K562 (cell line): ENCODE measurements at regions not wholly inside any gene's neighbourhood (a gene's known extent, or its start where the extent isn't known, plus 50 kb on each side); places are given as distances from the start of the nearest gene placed in this dataset.

Source experiments
- ATAC-seq: fragments of 200-7000 bp; cut with Tn5 transposase; 3 replicates; pipeline ENCODE4 v1.9.1; 2020; ENCODE audit warnings: moderate library complexity
- BruUV-seq: library from RNA; stranded (reverse); fragments of 400-500 nt; replicated peaks from 2 replicates; lab custom pipeline; 2021; lab: Mats Ljungman, UMichigan
- CTCF ChIA-PET: fragments of 300-600 bp; formaldehyde crosslinking; extraction: SDS; loops from one replicate; lab custom pipeline; 2021; ENCODE audit warnings: low intra/inter-chr PET ratio; lab: Yijun Ruan, JAX
- POLR2A ChIA-PET: fragments of 300-600, 350-650 bp; sonication (Branson Sonifier 250); formaldehyde crosslinking; extraction: SDS; loops from one replicate; lab custom pipeline; 2021; ENCODE audit warnings: antibody characterized with exemption, inconsistent platforms; lab: Yijun Ruan, JAX
- DNase-seq, 4 experiments: peaks; one replicate each; pipeline versions ENCODE4 v3.0.0 to v3.0.0-alpha.2; 2011 to 2018; ENCODE audit warnings: low spot score in 3 of 4, mixed read lengths in 3 of 4; ENCODE audit errors: extremely low read depth in 1 of 4
- FAIRE-seq: peaks from 2 replicates; lab custom pipeline; 2011; peaks lifted over from hg19 to GRCh38; lab: Jason Lieb, UNC
- H2AFZ ChIP-seq: 2 replicates; pipeline ENCODE4 v1.6.0; 2011; ENCODE audit warnings: low read depth, low read length, control low read depth, inconsistent platforms
- H3K27ac ChIP-seq: fragments of 200-600 bp; 3 replicates; pipeline ENCODE4 v1.8.0; 2011; ENCODE audit warnings: low read depth, mild to moderate bottlenecking, control low read depth, inconsistent platforms, low read length, moderate library complexity, mixed read lengths; ENCODE audit errors: extremely low read depth
- H3K27me3 ChIP-seq, 2 experiments: fragments of 300-600 bp in 1 of 2; 2 replicates in 1 of 2; 3 replicates in 1 of 2; pipeline versions ENCODE4 v1.6.0 to v1.8.0; 2011; ENCODE audit warnings: inconsistent platforms in 2 of 2, low read length in 2 of 2, mild to moderate bottlenecking in 1 of 2, mixed read lengths in 1 of 2, moderate library complexity in 1 of 2; ENCODE audit not compliant: control insufficient read depth in 2 of 2, insufficient read depth in 2 of 2
- H3K36me3 ChIP-seq: fragments of 300-600 bp; 3 replicates; pipeline ENCODE4 v1.8.0; 2011; ENCODE audit warnings: mild to moderate bottlenecking, low read length, inconsistent platforms; ENCODE audit not compliant: control insufficient read depth, insufficient read depth
- H3K4me1 ChIP-seq, 2 experiments: fragments of 200-600 bp in 1 of 2; replicated peaks in 1 of 2; 2 replicates in 1 of 2; 3 replicates in 1 of 2; pipeline versions ENCODE4 v1.5.1 to v1.8.0; 2011; ENCODE audit warnings: inconsistent platforms in 2 of 2, low read length in 2 of 2, mild to moderate bottlenecking in 1 of 2, mixed read lengths in 1 of 2, moderate library complexity in 1 of 2; ENCODE audit not compliant: control insufficient read depth in 2 of 2, insufficient read depth in 2 of 2
- H3K4me2 ChIP-seq: 2 replicates; pipeline ENCODE4 v1.6.1; 2011; ENCODE audit warnings: low read length, control low read depth, inconsistent platforms, mixed read lengths; ENCODE audit not compliant: insufficient read depth
- H3K4me3 ChIP-seq: fragments of 200-600 bp; sonication (generic), shearing (Covaris generic); 2 replicates; pipeline ENCODE4 v1.5.1; 2016; ENCODE audit warnings: control low read depth, inconsistent platforms
- H3K79me2 ChIP-seq: fragments of 200-600 bp; 3 replicates; pipeline ENCODE4 v1.8.0; 2011; ENCODE audit warnings: low read length, inconsistent platforms; ENCODE audit not compliant: control insufficient read depth, insufficient read depth
- H3K9ac ChIP-seq, 2 experiments: 2 replicates each; pipeline versions ENCODE4 v1.6.0 to v1.6.1; 2011; ENCODE audit warnings: low read depth in 2 of 2, low read length in 2 of 2, control low read depth in 1 of 2, inconsistent platforms in 1 of 2, mild to moderate bottlenecking in 1 of 2, mixed read lengths in 1 of 2; ENCODE audit not compliant: insufficient read depth in 1 of 2
- H3K9me1 ChIP-seq: one replicate; pipeline ENCODE4 v1.6.0; 2011; ENCODE audit warnings: inconsistent platforms, mild to moderate bottlenecking, low read length, moderate library complexity; ENCODE audit not compliant: control insufficient read depth, insufficient read depth
- H3K9me3 ChIP-seq: replicated peaks from 2 replicates; pipeline ENCODE4 v1.5.1; 2011; ENCODE audit warnings: low read depth, low read length, inconsistent platforms; ENCODE audit not compliant: control insufficient read depth, insufficient read depth
- H4K20me1 ChIP-seq: replicated peaks from 2 replicates; pipeline ENCODE4 v1.6.1; 2011; ENCODE audit warnings: low read length, inconsistent platforms, mixed read lengths; ENCODE audit not compliant: control insufficient read depth, insufficient read depth
- BCOR ChIP-seq: fragments of 450-650 bp; IDR thresholded peaks from 2 replicates; pipeline ENCODE4 v1.6.1; 2016
- ELF2 ChIP-seq: fragments of 250-450 bp; sonication (Bioruptor Pico); IDR thresholded peaks from 2 replicates; pipeline ENCODE4 v1.5.0; 2021; ENCODE audit warnings: mild to moderate bottlenecking
- ESRRB ChIP-seq: fragments of 250-450 bp; sonication (Bioruptor Pico); IDR thresholded peaks from 2 replicates; pipeline ENCODE4 v1.5.0; 2020; ENCODE audit warnings: mild to moderate bottlenecking, moderate library complexity, borderline replicate concordance
- ETV1 ChIP-seq: fragments of 450-650 bp; conservative IDR thresholded peaks from 2 replicates; pipeline ENCODE4 v1.6.1; 2016; ENCODE audit warnings: missing genetic modification characterization, control low read depth, low read depth, missing compliant biosample characterization
- HDAC1 ChIP-seq, 2 experiments: fragments of 450-650 bp; IDR thresholded peaks; 2 replicates each; pipeline ENCODE4 v1.6.1; 2016 to 2017; ENCODE audit warnings: inconsistent platforms in 1 of 2, mild to moderate bottlenecking in 1 of 2, moderate library complexity in 1 of 2
- HINFP ChIP-seq: fragments of 450-650 bp; conservative IDR thresholded peaks from 2 replicates; pipeline ENCODE4 v1.6.1; 2016; ENCODE audit warnings: missing genetic modification characterization, low read depth, mild to moderate bottlenecking, control low read depth, missing compliant biosample characterization
- MEF2A ChIP-seq: IDR thresholded peaks from 2 replicates; pipeline ENCODE4 v1.6.1; 2011; ENCODE audit warnings: low read depth, mild to moderate bottlenecking, low read length, moderate library complexity; ENCODE audit not compliant: control insufficient read depth
- MTA2 ChIP-seq: fragments of 450-650 bp; IDR thresholded peaks from 2 replicates; pipeline ENCODE4 v1.6.1; 2016; ENCODE audit warnings: low read depth
- MTF1 ChIP-seq: fragments of 250-450 bp; sonication (Bioruptor Pico); IDR thresholded peaks from 2 replicates; pipeline ENCODE4 v1.9.0; 2021; ENCODE audit warnings: moderate library complexity, mild to moderate bottlenecking, inconsistent platforms, borderline replicate concordance
- NFRKB ChIP-seq: fragments of 450-650 bp; IDR thresholded peaks from 2 replicates; pipeline ENCODE4 v1.6.1; 2016; ENCODE audit warnings: low read depth
- PYGO2 ChIP-seq: fragments of 450-650 bp; IDR thresholded peaks from 2 replicates; pipeline ENCODE4 v1.6.1; 2016; ENCODE audit warnings: mild to moderate bottlenecking, missing genetic modification characterization, moderate library complexity, missing compliant biosample characterization
- RBBP5 ChIP-seq: fragments of 200-600 bp; sonication (generic); IDR thresholded peaks from 2 replicates; pipeline ENCODE4 v1.6.1; 2012; ENCODE audit warnings: borderline replicate concordance, mild to moderate bottlenecking, low read length, control low read depth, inconsistent platforms; ENCODE audit not compliant: insufficient read depth, poor library complexity, severe bottlenecking
- RBM14 ChIP-seq: fragments of 200-400 bp; formaldehyde crosslinking; IDR thresholded peaks from 2 replicates; pipeline ENCODE4 v1.6.1; 2018; ENCODE audit warnings: low read depth, mild to moderate bottlenecking, low read length, moderate library complexity, borderline replicate concordance; ENCODE audit not compliant: insufficient read depth
- RBM22 ChIP-seq: fragments of 200-400 bp; formaldehyde crosslinking; IDR thresholded peaks from 2 replicates; pipeline ENCODE4 v1.6.1; 2018; ENCODE audit warnings: low read length, low read depth; ENCODE audit not compliant: poor library complexity, severe bottlenecking
- RBM25 ChIP-seq: fragments of 200-400 bp; formaldehyde crosslinking; IDR thresholded peaks from 2 replicates; pipeline ENCODE4 v1.6.1; 2018; ENCODE audit warnings: low read length, low read depth, moderate library complexity; ENCODE audit not compliant: severe bottlenecking
- SFPQ ChIP-seq: fragments of 200-400 bp; formaldehyde crosslinking; IDR thresholded peaks from 2 replicates; pipeline ENCODE4 v1.6.1; 2017; ENCODE audit warnings: mild to moderate bottlenecking, low read depth, low read length, moderate library complexity
- SMC3 ChIP-seq: conservative IDR thresholded peaks from 2 replicates; pipeline ENCODE4 v1.6.1; 2011; ENCODE audit warnings: low read depth, low read length, improper control_type of control experiment; ENCODE audit not compliant: insufficient read depth
- ZNF668 ChIP-seq: fragments of 250-450 bp; sonication (Bioruptor Pico); IDR thresholded peaks from 2 replicates; pipeline ENCODE4 v1.8.0; 2022; ENCODE audit warnings: mild to moderate bottlenecking, inconsistent platforms
- WGBS: fragments of 100-300 bp; shearing (Covaris generic); methylation state at CpG from one replicate; pipeline ENCODE4 v1.1.6; 2016; ENCODE audit warnings: low coverage, mixed read lengths; ENCODE audit not compliant: insufficient coverage; ENCODE audit errors: missing lambda C conversion rate; 5-methylcytosine and 5-hydroxymethylcytosine counted together
- in situ Hi-C: fragments of 300-500 bp; cut with MboI; formaldehyde crosslinking; loops from 4 replicates; pipeline ENCODE4 v1.15.0; 2018; ENCODE audit warnings: inconsistent platforms, mixed read lengths
- intact Hi-C: fragments of 100-400 bp; cut with micrococcal nuclease; formaldehyde crosslinking; loops from 2 replicates; pipeline ENCODE4 v1.14.2; 2022

DNA sequence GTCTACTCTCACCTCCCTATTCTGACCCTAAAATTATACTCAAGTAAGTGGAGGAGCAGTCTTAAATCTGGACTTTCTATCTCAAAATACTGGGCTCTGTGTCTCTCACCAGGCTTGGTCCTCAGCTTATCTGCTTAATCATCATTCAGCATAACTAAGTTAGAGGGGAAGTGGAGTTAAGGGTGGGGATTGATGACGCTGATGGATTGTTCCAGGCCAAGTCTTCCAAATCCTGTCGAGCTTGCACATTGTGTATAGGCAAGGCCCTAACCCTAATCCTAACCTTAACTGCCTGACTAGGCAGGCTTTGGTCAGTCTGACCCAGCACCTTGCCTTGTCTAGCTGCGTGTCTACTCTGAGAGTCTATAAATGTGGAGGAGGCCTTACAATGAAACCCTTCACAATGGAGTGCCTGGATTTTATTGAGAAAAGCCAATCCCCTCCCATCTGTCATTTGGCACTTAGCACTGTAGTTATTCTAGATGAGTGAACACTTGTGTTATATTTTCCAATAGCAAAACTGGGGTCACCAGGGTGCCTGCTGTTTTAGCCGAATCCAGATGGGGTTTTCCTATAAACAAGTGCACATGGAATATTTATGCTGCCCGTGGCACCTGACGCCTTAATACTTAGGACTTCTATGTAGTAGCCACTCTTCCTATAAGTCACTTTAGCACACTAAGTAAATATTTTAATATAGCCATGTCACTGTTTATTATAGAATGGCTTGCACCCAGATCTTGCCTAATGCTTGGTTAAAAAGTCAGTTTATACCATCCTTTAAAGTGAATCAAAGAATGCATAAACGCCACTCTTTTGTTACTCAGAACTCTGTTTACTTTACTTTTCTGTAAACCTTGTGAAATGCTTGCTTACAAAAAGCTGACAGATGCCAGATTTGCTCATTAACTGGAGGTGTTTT is 193.2 kb upstream of the MYOCD start (continued):
- TF ChIP-seq SMC3 (no peak), ZNF668 (CRISPR knock-in tag) (no peak)

- Histone ChIP-seq H4K20me1 (no peaks in the 10 kb centered on the region), H2AFZ (no peak overlapping the region), H3K4me1 (no peaks in the 10 kb centered on the region), H3K27ac (no peak overlapping the region), H3K4me2 (no peak overlapping the region), H3K27me3 (no peaks in the 10 kb centered on the region), H3K79me2 (no peaks in the 10 kb centered on the region), H3K9me1 (no peaks in the 10 kb centered on the region), H3K36me3 (no peaks in the 10 kb centered on the region), H3K9me3 (no peaks in the 10 kb centered on the region), H3K4me3 (no peak overlapping the region), H3K9ac (no peak overlapping the region)
- FAIRE-seq (no peak), DNase-seq (no peak), ATAC-seq (no peak)
- in situ Hi-C loops (no loop called here), intact Hi-C loops (no loop called here)
- 0% methylated on average over 6 of the region's 7 CpGs for WGBS
- POLR2A ChIA-PET = no interaction called here
- CTCF ChIA-PET = no interaction called here
- no TSS peak for BruUV-seq
- no peak for TF ChIP-seq SMC3
- TF ChIP-seq MTF1 (CRISPR knock-in tag) = no peak
- no peak for TF ChIP-seq BCOR
- TF ChIP-seq PYGO2 (tag) = no peak
- no peak for TF ChIP-seq RBM14
- no peak for TF ChIP-seq HDAC1 (IDR thresholded peaks at IDR 0.05)
- no peak for TF ChIP-seq MEF2A
- no peak for TF ChIP-seq ESRRB (CRISPR knock-in tag)
- no peak for TF ChIP-seq NFRKB
- no peak for TF ChIP-seq HINFP
- no peak for TF ChIP-seq SFPQ
- no peak for TF ChIP-seq RBBP5
- TF ChIP-seq RBM25 = no peak
- no peak for TF ChIP-seq MTA2
- TF ChIP-seq ELF2 (CRISPR knock-in tag) = no peak
- TF ChIP-seq RBM22 = no peak
- no peak for TF ChIP-seq ETV1
These were observed 187.4 kb upstream of the MYOCD start for GRCh38 chr17:12478311-12478710.
